B cell (primary cell): ENCODE measurements at regions not wholly inside any gene's neighbourhood (a gene's known extent, or its start where the extent isn't known, plus 50 kb on each side); places are given as distances from the start of the nearest gene placed in this dataset.

ENCODE experiments used
- ATAC-seq: fragments of 200-7000 bp; cut with Tn5 transposase; one replicate; pipeline ENCODE4 v1.10.0; 2021; ENCODE audit warnings: low read depth, mild to moderate bottlenecking, moderate number of reproducible peaks, moderate library complexity
- CTCF ChIA-PET: fragments of 350-600 bp; sonication (Branson Sonifier 250); formaldehyde crosslinking; loops from one replicate; lab custom pipeline; 2021; ENCODE audit warnings: antibody characterized with exemption, inconsistent platforms; lab: Charles Lee
- POLR2A ChIA-PET: fragments of 350-600 bp; sonication (Branson Sonifier 250); formaldehyde crosslinking; loops from one replicate; lab custom pipeline; 2021; ENCODE audit warnings: antibody characterized with exemption; lab: Charles Lee
- DNase-seq: peaks from one replicate; pipeline ENCODE4 v3.0.0; 2013
- H2AFZ ChIP-seq: 2 replicates; pipeline ENCODE4 v1.6.1; 2012; ENCODE audit warnings: mild to moderate bottlenecking, low read depth, low read length; ENCODE audit not compliant: insufficient read depth, poor library complexity, severe bottlenecking
- H3K27ac ChIP-seq, 2 donors: 1 replicate in 1 of 2; 2 replicates in 1 of 2; pipeline ENCODE4 v1.5.1; 2012 to 2013; ENCODE audit warnings: low read length in 2 of 2, mild to moderate bottlenecking in 2 of 2, moderate library complexity in 1 of 2
- H3K27me3 ChIP-seq, 4 experiments: fragments of 200-600 bp in 1 of 4; sonication (generic) in 1 of 4; replicated peaks in 1 of 4; 1 replicate in 2 of 4; 2 replicates in 2 of 4; pipeline versions ENCODE4 v1.6.1 to v1.7.0; 2013 to 2016; ENCODE audit warnings: low read length in 3 of 4, mild to moderate bottlenecking in 2 of 4, mixed read lengths in 1 of 4, moderate library complexity in 1 of 4; ENCODE audit not compliant: insufficient read depth in 4 of 4, control insufficient read depth in 3 of 4; ENCODE audit errors: control extremely low read depth in 1 of 4
- H3K36me3 ChIP-seq, 2 experiments: replicated peaks in 1 of 2; 1 replicate in 1 of 2; 2 replicates in 1 of 2; pipeline versions ENCODE4 v1.6.1 to v1.7.1; 2013; ENCODE audit warnings: low read length in 1 of 2; ENCODE audit not compliant: insufficient read depth in 2 of 2, control insufficient read depth in 1 of 2; ENCODE audit errors: control extremely low read depth in 1 of 2, extremely low read depth in 1 of 2
- H3K4me1 ChIP-seq, 2 donors: fragments of 200-600 bp in 1 of 2; sonication (generic) in 1 of 2; 1 replicate in 1 of 2; 2 replicates in 1 of 2; pipeline versions ENCODE4 v1.5.1 to v1.6.1; 2013 to 2017; ENCODE audit warnings: low read length in 2 of 2; ENCODE audit not compliant: control insufficient read depth in 2 of 2, insufficient read depth in 2 of 2
- H3K4me2 ChIP-seq: replicated peaks from 2 replicates; pipeline ENCODE3; 2012; ENCODE audit warnings: mild to moderate bottlenecking, low read depth, low read length; ENCODE audit not compliant: poor library complexity, severe bottlenecking
- H3K4me3 ChIP-seq, 5 experiments: fragments of 200-600 bp in 1 of 5; sonication (generic) in 1 of 5; 1 replicate in 3 of 5; 2 replicates in 2 of 5; pipeline versions ENCODE4 v1.5.1 to v1.7.0; 2011 to 2016; ENCODE audit warnings: low read length in 4 of 5, mild to moderate bottlenecking in 4 of 5, low read depth in 2 of 5, control low read depth in 1 of 5, moderate library complexity in 1 of 5; ENCODE audit not compliant: insufficient read depth in 1 of 5; ENCODE audit errors: control extremely low read depth in 1 of 5, extremely low read depth in 1 of 5
- H3K79me2 ChIP-seq: fragments of 200-600 bp; sonication (generic); one replicate; pipeline ENCODE4 v1.6.0; 2016; ENCODE audit warnings: low read length; ENCODE audit not compliant: control insufficient read depth, insufficient read depth
- H3K9ac ChIP-seq: fragments of 200-600 bp; sonication (generic); 2 replicates; pipeline ENCODE4 v1.6.1; 2017; ENCODE audit warnings: mild to moderate bottlenecking, low read length, moderate library complexity
- H3K9me3 ChIP-seq, 3 donors: one replicate each; pipeline versions ENCODE4 v1.6.1 to v1.7.1; 2013; ENCODE audit warnings: low read length in 2 of 3; ENCODE audit not compliant: control insufficient read depth in 2 of 3, insufficient read depth in 1 of 3; ENCODE audit errors: control extremely low read depth in 1 of 3
- H4K20me1 ChIP-seq: 2 replicates; pipeline ENCODE4 v1.6.0; 2012; ENCODE audit warnings: mild to moderate bottlenecking, low read length; ENCODE audit not compliant: insufficient read depth, control insufficient read depth, poor library complexity, severe bottlenecking
- H3K27ac Mint-ChIP-seq: one replicate; pipeline ENCODE4 v1.8.0; 2021; ENCODE audit warnings: mixed read lengths
- H3K27me3 Mint-ChIP-seq: one replicate; pipeline ENCODE4 v1.8.0; 2021; ENCODE audit warnings: mixed read lengths
- H3K4me1 Mint-ChIP-seq: one replicate; pipeline ENCODE4 v1.8.0; 2021; ENCODE audit warnings: mixed read lengths
- H3K4me3 Mint-ChIP-seq: one replicate; pipeline ENCODE4 v1.8.0; 2021; ENCODE audit warnings: mixed read lengths
- H3K9me3 Mint-ChIP-seq: one replicate; pipeline ENCODE4 v1.8.0; 2022; ENCODE audit warnings: mixed read lengths; ENCODE audit not compliant: insufficient read depth
- EZH2 ChIP-seq: IDR thresholded peaks from 2 replicates; pipeline ENCODE4 v1.6.1; 2012; ENCODE audit warnings: borderline replicate concordance, low read depth, mild to moderate bottlenecking, moderate library complexity, low read length; ENCODE audit not compliant: insufficient read depth, poor library complexity, severe bottlenecking
- WGBS: methylation state at CpG from one replicate; pipeline ENCODE4 v1.1.5; 2013; ENCODE audit warnings: missing lambda C conversion rate; ENCODE audit not compliant: insufficient coverage; 5-methylcytosine and 5-hydroxymethylcytosine counted together
- intact Hi-C: fragments of 100-400 bp; cut with micrococcal nuclease; formaldehyde crosslinking; loops from one replicate; pipeline ENCODE4 v1.10.0; 2022
- TF ChIP-seq, protein P1 (sequence below): fragments of 200-600 bp; IDR thresholded peaks from one replicate; pipeline ENCODE4 v1.8.0; 2022; ENCODE audit warnings: antibody characterized with exemption, mild to moderate bottlenecking

DNA sequence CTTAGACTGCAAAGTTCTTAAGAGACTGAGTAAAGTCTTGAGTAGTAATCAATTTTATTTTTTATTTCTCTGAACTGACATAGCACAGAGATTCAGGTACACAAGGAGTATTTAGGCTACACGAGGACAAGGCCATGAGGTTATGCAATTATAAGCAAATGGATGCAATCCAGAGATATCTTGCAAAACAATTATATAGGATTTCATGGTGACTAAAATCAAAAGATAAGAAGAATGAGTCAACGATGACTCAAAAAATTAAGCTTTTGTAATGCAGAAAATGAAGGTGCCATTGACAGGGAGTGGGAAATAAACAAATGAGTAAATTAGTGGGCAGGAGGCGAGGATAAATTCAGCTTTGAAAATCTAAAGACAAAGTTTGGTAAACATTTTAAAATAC is 66.7 kb upstream of the MYO3A start:
- Mint-ChIP-seq H3K27me3 (peaks cover 6% of the 10 kb centered on the region), H3K4me3 (no peak overlapping the region), H3K9me3 (peaks cover 3% of the 10 kb centered on the region), H3K4me1 (no peaks in the 10 kb centered on the region), H3K27ac (no peak overlapping the region)
- ChIA-PET CTCF (interaction anchor here (3.0 kb wide), 1 partner anchor 8 kb away, joined by 21 read pairs; no protein-coding TSS in a partner anchor), POLR2A (no interaction called here)
- WGBS: no CpG with 5 or more reads among the region's 3 CpGs
- Histone ChIP-seq H3K4me2 (no peak overlapping the region), H3K27me3 (no peaks in the 10 kb centered on the region), H3K4me1 (no peaks in the 10 kb centered on the region), H4K20me1 (no peaks in the 10 kb centered on the region), H3K36me3 (no peaks in the 10 kb centered on the region), H3K27ac (no peak overlapping the region), H2AFZ (no peak overlapping the region), H3K9ac (no peak overlapping the region), H3K9me3 (peaks cover 0 to 6% (median 0%) of the 10 kb centered on the region in 3 donors), H3K79me2 (no peaks in the 10 kb centered on the region), H3K4me3 (no peak overlapping the region)
- no peak for ATAC-seq
- DNase-seq: no peak
- TF ChIP-seq EZH2: no peak
- TF ChIP-seq, protein P1, sequence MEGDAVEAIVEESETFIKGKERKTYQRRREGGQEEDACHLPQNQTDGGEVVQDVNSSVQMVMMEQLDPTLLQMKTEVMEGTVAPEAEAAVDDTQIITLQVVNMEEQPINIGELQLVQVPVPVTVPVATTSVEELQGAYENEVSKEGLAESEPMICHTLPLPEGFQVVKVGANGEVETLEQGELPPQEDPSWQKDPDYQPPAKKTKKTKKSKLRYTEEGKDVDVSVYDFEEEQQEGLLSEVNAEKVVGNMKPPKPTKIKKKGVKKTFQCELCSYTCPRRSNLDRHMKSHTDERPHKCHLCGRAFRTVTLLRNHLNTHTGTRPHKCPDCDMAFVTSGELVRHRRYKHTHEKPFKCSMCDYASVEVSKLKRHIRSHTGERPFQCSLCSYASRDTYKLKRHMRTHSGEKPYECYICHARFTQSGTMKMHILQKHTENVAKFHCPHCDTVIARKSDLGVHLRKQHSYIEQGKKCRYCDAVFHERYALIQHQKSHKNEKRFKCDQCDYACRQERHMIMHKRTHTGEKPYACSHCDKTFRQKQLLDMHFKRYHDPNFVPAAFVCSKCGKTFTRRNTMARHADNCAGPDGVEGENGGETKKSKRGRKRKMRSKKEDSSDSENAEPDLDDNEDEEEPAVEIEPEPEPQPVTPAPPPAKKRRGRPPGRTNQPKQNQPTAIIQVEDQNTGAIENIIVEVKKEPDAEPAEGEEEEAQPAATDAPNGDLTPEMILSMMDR: no peak
- intact Hi-C loops: no loop called here

DNA sequence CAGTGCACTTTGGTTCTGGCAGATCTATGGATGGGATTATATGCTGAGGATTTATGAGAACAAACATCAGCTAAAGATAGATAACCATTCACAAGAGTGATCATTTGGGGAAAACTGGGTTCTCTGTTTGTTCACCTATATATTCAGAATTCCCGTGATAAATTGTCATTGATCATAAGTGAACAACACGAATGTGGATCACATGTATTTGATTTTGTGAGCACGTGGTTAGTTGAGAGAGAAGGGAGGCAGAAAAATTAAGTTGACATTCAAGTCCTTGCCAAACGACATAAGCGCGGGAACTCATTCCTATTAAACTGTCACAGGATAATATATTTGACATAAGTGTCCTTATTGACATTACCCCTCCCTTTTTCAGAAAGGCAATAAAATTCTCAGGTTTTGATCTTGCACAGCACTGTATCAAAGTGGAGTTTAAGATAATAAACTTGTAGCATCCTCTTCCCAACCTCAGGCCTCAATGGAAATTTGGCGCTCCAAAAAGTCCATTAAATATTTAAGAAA is 64.9 kb upstream of the MYO3A start:
- no peak overlapping the region for H2AFZ ChIP-seq
- no peaks in the 10 kb centered on the region for H3K4me1 Mint-ChIP-seq
- H3K9me3 Mint-ChIP-seq: peaks cover 3% of the 10 kb centered on the region
- no peak overlapping the region for H3K9ac ChIP-seq
- no CpG with 5 or more reads among the region's 7 CpGs for WGBS
- H3K4me3 ChIP-seq: no peak overlapping the region
- ChIA-PET CTCF (no interaction called here), POLR2A (no interaction called here)
- H3K79me2 ChIP-seq: no peaks in the 10 kb centered on the region
- intact Hi-C loops: no loop called here
- peaks cover 0 to 4% (median 0%) of the 10 kb centered on the region in 4 experiments for H3K27me3 ChIP-seq
- H3K9me3 ChIP-seq: no peaks in the 10 kb centered on the region
- H3K4me1 ChIP-seq: no peaks in the 10 kb centered on the region
- no peak for DNase-seq
- no peak for TF ChIP-seq EZH2
- TF ChIP-seq, protein P1: no peak
- no peak overlapping the region for H3K4me2 ChIP-seq
- no peak for ATAC-seq
- H3K27me3 Mint-ChIP-seq: peaks cover 7% of the 10 kb centered on the region
- no peak overlapping the region for H3K4me3 Mint-ChIP-seq
- H3K36me3 ChIP-seq: no peaks in the 10 kb centered on the region
- no peak overlapping the region for H3K27ac Mint-ChIP-seq
- H4K20me1 ChIP-seq: no peaks in the 10 kb centered on the region
- no peak overlapping the region for H3K27ac ChIP-seq
